ENCODE measurements at regions not wholly inside any gene's neighbourhood (a gene's known extent, or its start where the extent isn't known, plus 50 kb on each side); places are given as distances from the start of the nearest gene placed in this dataset.

GRCh38 chr18:60147323-60147722 lies 225.3 kb downstream of the MC4R start:
- DNase-seq (ENCODE audit: low read depth), result no peak
- no peak overlapping the region for H3K4me3 ChIP-seq (ENCODE audit: low read depth, low read length)
- no peak for TF ChIP-seq CTCF (IDR thresholded peaks at IDR 0.05; ENCODE audit: control insufficient read depth, extremely low read depth, insufficient read depth)

- H3K4me3 ChIP-seq (ENCODE audit: low read depth, low read length), result no peak overlapping the region
- no peak for TF ChIP-seq CTCF (IDR thresholded peaks at IDR 0.05; ENCODE audit: control insufficient read depth, extremely low read depth, insufficient read depth)
- no peak for DNase-seq (ENCODE audit: low read depth)
These were observed 226.2 kb downstream of the MC4R start for GRCh38 chr18:60146220-60146960.

GRCh38 chr18:60145776-60146175 lies 226.8 kb downstream of the MC4R start:
- H3K4me3 ChIP-seq (ENCODE audit: low read depth, low read length), result no peak overlapping the region
- DNase-seq (ENCODE audit: low read depth), result no peak
- no peak for TF ChIP-seq CTCF (IDR thresholded peaks at IDR 0.05; ENCODE audit: control insufficient read depth, extremely low read depth, insufficient read depth)

GRCh38 chr18:60134806-60135205 lies 235.0 kb downstream of the PMAIP1 start:
- TF ChIP-seq CTCF (IDR thresholded peaks at IDR 0.05; ENCODE audit: control insufficient read depth, extremely low read depth, insufficient read depth), result no peak
- no peak for DNase-seq (ENCODE audit: low read depth)
- H3K4me3 ChIP-seq (ENCODE audit: low read depth, low read length), result no peak overlapping the region

GRCh38 chr18:60130284-60130683 lies 230.5 kb downstream of the PMAIP1 start:
- no peak for DNase-seq (ENCODE audit: low read depth)

GRCh38 chr18:60123031-60123430 lies 223.2 kb downstream of the PMAIP1 start:
- no peak overlapping the region for H3K4me3 ChIP-seq (ENCODE audit: low read depth, low read length)
- no peak for TF ChIP-seq CTCF (IDR thresholded peaks at IDR 0.05; ENCODE audit: control insufficient read depth, extremely low read depth, insufficient read depth)
- no peak for DNase-seq (ENCODE audit: low read depth)

More at GRCh38 chr18:60130284-60130683, 230.5 kb downstream of the PMAIP1 start:
- TF ChIP-seq CTCF (IDR thresholded peaks at IDR 0.05; ENCODE audit: control insufficient read depth, extremely low read depth, insufficient read depth), result no peak
- no peak overlapping the region for H3K4me3 ChIP-seq (ENCODE audit: low read depth, low read length)

- no peak overlapping the region for H3K4me3 ChIP-seq (ENCODE audit: low read depth, low read length)
- no peak for DNase-seq (ENCODE audit: low read depth)
- no peak for TF ChIP-seq CTCF (IDR thresholded peaks at IDR 0.05; ENCODE audit: control insufficient read depth, extremely low read depth, insufficient read depth)
These were observed 222.5 kb downstream of the PMAIP1 start for GRCh38 chr18:60122339-60122738.
